ENCODE measurements at regions not wholly inside any gene's neighbourhood (a gene's known extent, or its start where the extent isn't known, plus 50 kb on each side); places are given as distances from the start of the nearest gene placed in this dataset.
A peak's percentile ranks its signal among the peaks of the same experiment; 100 is the strongest.

GRCh38 chr11:69906453-69906907 is 87.3 kb upstream of the FGF3 start:
- Histone ChIP-seq H3K9ac (replicated peaks in 1 of 4; ENCODE audit: extremely low read depth in 1 of 4, low read depth in 3 of 4, low read length in 3 of 4) (no peak overlapping the region), H2BK20ac (ENCODE audit: low read length) (no peak overlapping the region), H3K79me1 (ENCODE audit: low read depth, low read length) (no peaks in the 10 kb centered on the region), H2BK120ac (replicated peaks; ENCODE audit: low read depth, low read length) (no peak overlapping the region), H3K23me2 (ENCODE audit: low read depth, low read length) (no peaks in the 10 kb centered on the region), H3K56ac (replicated peaks; ENCODE audit: insufficient read length, low read depth, low read length) (no peak overlapping the region), H2BK12ac (ENCODE audit: low read depth, low read length) (no peak overlapping the region), H3K36me3 (ENCODE audit: control insufficient read depth in 2 of 4, insufficient read depth in 4 of 4, low read length in 3 of 4) (no peaks in the 10 kb centered on the region; a peak in 1 of 8 replicates), H2AFZ (ENCODE audit: low read length) (no peak overlapping the region), H3K23ac (ENCODE audit: insufficient read length) (no peak overlapping the region), H3K4me3 (ENCODE audit: extremely low read depth in 1 of 4, insufficient read depth in 2 of 4, low read depth in 3 of 4, low read length in 4 of 4) (no peak overlapping the region), H3K4ac (replicated peaks; ENCODE audit: insufficient read length, low read depth, low read length) (no peak overlapping the region), H4K20me1 (replicated peaks in 1 of 2; ENCODE audit: control insufficient read depth in 1 of 2, insufficient read depth in 2 of 2, low read length in 2 of 2) (no peaks in the 10 kb centered on the region), H3K4me1 (replicated peaks in 1 of 4; ENCODE audit: control insufficient read depth in 3 of 4, insufficient read depth in 4 of 4, low read length in 3 of 4) (no peaks in the 10 kb centered on the region), H4K8ac (ENCODE audit: extremely low read depth, insufficient read depth, low read length) (no peak overlapping the region), H3K14ac (ENCODE audit: insufficient read length) (no peak overlapping the region), H3K18ac (ENCODE audit: extremely low read depth, low read length) (no peak overlapping the region), H3K9me3 (ENCODE audit: insufficient read depth in 2 of 2, low read depth in 1 of 2, low read length in 1 of 2) (no peaks in the 10 kb centered on the region), H2BK5ac (ENCODE audit: low read depth, low read length) (no peak overlapping the region; the same call in 1 of the 2 replicates), H3K4me2 (ENCODE audit: insufficient read depth in 1 of 2, low read depth in 2 of 2, low read length in 2 of 2) (no peak overlapping the region), H4K5ac (ENCODE audit: insufficient read length, low read depth, low read length) (no peak overlapping the region), H2AK5ac (ENCODE audit: low read depth, low read length) (no peak overlapping the region), H4K91ac (replicated peaks; ENCODE audit: insufficient read length, low read length) (no peak overlapping the region), H3K27me3 (replicated peaks in 1 of 4; ENCODE audit: control insufficient read depth in 3 of 4, extremely low read depth in 1 of 4, insufficient read depth in 3 of 4, low read length in 3 of 4) (no peaks in the 10 kb centered on the region; a peak in 1 of 7 replicates), H3K27ac (ENCODE audit: low read depth, low read length) (no peak overlapping the region), H2BK15ac (ENCODE audit: low read length) (0 out of 2 replicates have a peak overlapping the region, but pooled peaks have one; percentile 46), H3K79me2 (ENCODE audit: control insufficient read depth in 1 of 2, insufficient read depth in 2 of 2, low read length in 2 of 2) (no peaks in the 10 kb centered on the region)
- WGBS, 2 experiments (ENCODE audit: extremely low coverage in 1 of 2, insufficient coverage in 1 of 2, insufficient read length in 1 of 2, insufficient replicate concordance in 2 of 2, low coverage in 1 of 2, low lambda C conversion rate in 2 of 2, missing lambda C conversion rate in 1 of 2): 75% methylated on average over 3 of the region's 3 CpGs; no CpG with 5 or more reads in 1 of the 2 experiments
- ChIA-PET CTCF (ENCODE audit: partially characterized antibody) (interaction anchor here (1.3 to 10.8 kb wide), 3 partner anchors 12 to 40 kb away, joined by 3 to 173 read pairs (median 21); no protein-coding TSS in a partner anchor), POLR2A (ENCODE audit: partially characterized antibody) (no interaction called here)
- no peak for DNase-seq (ENCODE audit: low read depth in 1 of 2, low spot score in 2 of 2)
- no peak for FAIRE-seq
- no peak for TF ChIP-seq EZH2 (IDR thresholded peaks at IDR 0.05; ENCODE audit: low read depth, low read length, severe bottlenecking)
- no peak for TF ChIP-seq FOSL1 (IDR thresholded peaks at IDR 0.05; ENCODE audit: insufficient read depth, low read depth, low read length)
- TF ChIP-seq BACH1 (IDR thresholded peaks at IDR 0.05; ENCODE audit: low read length): no peak
- no peak for TF ChIP-seq ZNF274 (IDR thresholded peaks at IDR 0.05; ENCODE audit: borderline replicate concordance, extremely low read depth, low read length)
- TF ChIP-seq CBX5 (IDR thresholded peaks at IDR 0.05; ENCODE audit: low read depth, low read length): no peak
